PC-9 (cell line): ENCODE measurements at regions not wholly inside any gene's neighbourhood (a gene's known extent, or its start where the extent isn't known, plus 50 kb on each side); places are given as distances from the start of the nearest gene placed in this dataset.

Experiments used
- BruUV-seq: library from RNA; stranded (reverse); fragments of 400-500 nt; replicated peaks from 2 replicates; lab custom pipeline; 2021; lab: Mats Ljungman, UMichigan
- CTCF ChIA-PET: fragments of 300-600 bp; sonication (Branson Sonifier 250); formaldehyde crosslinking; loops from one replicate; lab custom pipeline; 2022; ENCODE audit warnings: antibody characterized with exemption; lab: Charles Lee
- POLR2A ChIA-PET: fragments of 300-600 bp; sonication (Branson Sonifier 250); formaldehyde crosslinking; loops from one replicate; lab custom pipeline; 2022; ENCODE audit warnings: antibody characterized with exemption; ENCODE audit not compliant: unreplicated experiment; lab: Charles Lee
- DNase-seq, 2 experiments: peaks; one replicate each; pipeline versions ENCODE4 v3.0.0 to v3.0.0-alpha.2; 2015 to 2022; ENCODE audit warnings: mixed read lengths in 1 of 2
- H2AFZ ChIP-seq: fragments of 200-600 bp; sonication (generic); 2 replicates; pipeline ENCODE4 v1.8.1; 2017; ENCODE audit warnings: antibody characterized with exemption
- H3F3A ChIP-seq: fragments of 200-600 bp; sonication (generic); 2 replicates; pipeline ENCODE4 v1.8.1; 2017; ENCODE audit warnings: antibody characterized with exemption, mild to moderate bottlenecking, low read depth; ENCODE audit not compliant: insufficient read depth
- H3K27ac ChIP-seq: fragments of 200-600 bp; sonication (generic); 2 replicates; pipeline ENCODE4 v1.6.1; 2016; ENCODE audit warnings: mixed run types
- H3K27me3 ChIP-seq: fragments of 200-600 bp; sonication (generic); 2 replicates; pipeline ENCODE4 v1.6.1; 2016; ENCODE audit warnings: low read depth, mixed run types; ENCODE audit not compliant: insufficient read depth
- H3K36me3 ChIP-seq: fragments of 200-600 bp; sonication (generic); 2 replicates; pipeline ENCODE4 v1.6.1; 2016; ENCODE audit warnings: low read depth, mixed run types
- H3K4me1 ChIP-seq: fragments of 200-600 bp; sonication (generic); replicated peaks from 2 replicates; pipeline ENCODE4 v1.6.1; 2016; ENCODE audit warnings: mixed run types; ENCODE audit not compliant: insufficient read depth
- H3K4me2 ChIP-seq: fragments of 200-600 bp; sonication (generic); 2 replicates; pipeline ENCODE4 v1.6.1; 2017; ENCODE audit warnings: mixed run types
- H3K4me3 ChIP-seq: fragments of 200-600 bp; sonication (generic); 2 replicates; pipeline ENCODE4 v1.6.1; 2016; ENCODE audit warnings: mixed run types
- H3K79me2 ChIP-seq: fragments of 200-600 bp; sonication (generic); 2 replicates; pipeline ENCODE4 v1.6.1; 2017; ENCODE audit warnings: low read depth, mixed run types
- H3K9me2 ChIP-seq: fragments of 200-600 bp; sonication (generic); 2 replicates; pipeline ENCODE4 v1.8.1; 2017; ENCODE audit warnings: mild to moderate bottlenecking; ENCODE audit not compliant: insufficient read depth
- H3K9me3 ChIP-seq: fragments of 200-600 bp; sonication (generic); 2 replicates; pipeline ENCODE4 v1.8.1; 2016; ENCODE audit warnings: low read depth; ENCODE audit not compliant: insufficient read depth
- H4K20me1 ChIP-seq: fragments of 200-600 bp; sonication (generic); 2 replicates; pipeline ENCODE4 v1.8.1; 2017; ENCODE audit not compliant: insufficient read depth
- CTCF ChIP-seq: fragments of 200-600 bp; sonication (generic); conservative IDR thresholded peaks from 2 replicates; pipeline ENCODE4 v1.6.1; 2017; ENCODE audit warnings: mixed run types, antibody characterized with exemption, mild to moderate bottlenecking, moderate library complexity
- EZH2 ChIP-seq: fragments of 200-600 bp; sonication (generic); IDR thresholded peaks from 2 replicates; pipeline ENCODE4 v1.8.0; 2017; ENCODE audit warnings: antibody characterized with exemption, low read depth
- intact Hi-C: fragments of 100-400 bp; cut with micrococcal nuclease; formaldehyde crosslinking; loops from one replicate; pipeline ENCODE4 v1.10.0; 2022; ENCODE audit not compliant: unreplicated experiment

- CTCF ChIA-PET: no interaction called here
- TF ChIP-seq CTCF: no peak
- TF ChIP-seq EZH2: no peak
- intact Hi-C loops: no loop called here
- BruUV-seq: no TSS peak
- Histone ChIP-seq H3K36me3 (no peaks in the 10 kb centered on the region), H2AFZ (no peak overlapping the region), H3K4me1 (no peaks in the 10 kb centered on the region), H3K9me2 (no peaks in the 10 kb centered on the region), H3K27ac (no peak overlapping the region), H3K27me3 (no peaks in the 10 kb centered on the region), H3K4me3 (no peak overlapping the region), H4K20me1 (no peaks in the 10 kb centered on the region), H3K4me2 (no peak overlapping the region), H3K9me3 (no peaks in the 10 kb centered on the region), H3K79me2 (no peaks in the 10 kb centered on the region), H3F3A (no peaks in the 10 kb centered on the region)
- DNase-seq: no peak
- POLR2A ChIA-PET: no interaction called here
Observed at GRCh38 chr2:199524689-199525574, 67.2 kb upstream of the SATB2 start.

GRCh38 chr2:199509403-199509802 is 51.7 kb upstream of the SATB2 start:
- no peak overlapping the region for H2AFZ ChIP-seq
- POLR2A ChIA-PET: no interaction called here
- intact Hi-C loops: no loop called here

More at GRCh38 chr2:199509403-199509802, 51.7 kb upstream of the SATB2 start:
- no TSS peak for BruUV-seq
- no peak overlapping the region for H3K27ac ChIP-seq
- TF ChIP-seq CTCF (no peak), EZH2 (no peak)
- H3K9me3 ChIP-seq: no peaks in the 10 kb centered on the region
- CTCF ChIA-PET: no interaction called here
- H4K20me1 ChIP-seq: no peaks in the 10 kb centered on the region
- no peaks in the 10 kb centered on the region for H3K4me1 ChIP-seq
- no peaks in the 10 kb centered on the region for H3K79me2 ChIP-seq
- peaks cover 5% of the 10 kb centered on the region; the same call in 1 of the 2 replicates for H3K9me2 ChIP-seq
- H3F3A ChIP-seq: no peaks in the 10 kb centered on the region
- no peaks in the 10 kb centered on the region for H3K27me3 ChIP-seq
- H3K36me3 ChIP-seq: no peaks in the 10 kb centered on the region
- H3K4me2 ChIP-seq: no peak overlapping the region
- H3K4me3 ChIP-seq: no peak overlapping the region
- no peak for DNase-seq
